Activated CD8-positive, alpha-beta memory T cell treated with anti-CD3 and anti-CD28 coated beads for 36 hours (primary cell): ENCODE measurements at regions not wholly inside any gene's neighbourhood (a gene's known extent, or its start where the extent isn't known, plus 50 kb on each side); places are given as distances from the start of the nearest gene placed in this dataset.
"Not testable (repeated sequence)": the region's sequence is repeated elsewhere in the genome, so short reads cannot be mapped to it uniquely, and the experiment has no call there.

Source experiments
- CTCF ChIA-PET: fragments of 350-600 bp; sonication (Branson Sonifier 250); formaldehyde crosslinking; loops from one replicate; lab custom pipeline; 2021; ENCODE audit warnings: antibody characterized with exemption; lab: Charles Lee
- POLR2A ChIA-PET: fragments of 350-600 bp; sonication (Branson Sonifier 250); formaldehyde crosslinking; loops from one replicate; lab custom pipeline; 2021; ENCODE audit warnings: antibody characterized with exemption; lab: Charles Lee

- ChIA-PET POLR2A (no interaction called here), CTCF (no interaction called here)
Observed at GRCh38 chr2:16351137-16351536, 314.5 kb downstream of the CYRIA start.

GRCh38 chr2:16350211-16350610 lies 315.4 kb downstream of the CYRIA start:
- ChIA-PET CTCF (no interaction called here), POLR2A (no interaction called here)

- ChIA-PET CTCF (no interaction called here), POLR2A (no interaction called here)
Observed at GRCh38 chr2:16349811-16350210, 315.8 kb downstream of the CYRIA start.

GRCh38 chr2:16348821-16349515 lies 316.7 kb downstream of the CYRIA start:
- CTCF ChIA-PET, result no interaction called here
- POLR2A ChIA-PET, result no interaction called here

GRCh38 chr2:16346671-16347070 lies 319.0 kb downstream of the CYRIA start:
- ChIA-PET CTCF (no interaction called here), POLR2A (no interaction called here)

- CTCF ChIA-PET, POLR2A ChIA-PET: not testable (repeated sequence)
Observed at GRCh38 chr2:16345231-16345630, 320.4 kb downstream of the CYRIA start.

GRCh38 chr2:16339206-16339605 lies 326.4 kb downstream of the CYRIA start:
- ChIA-PET CTCF (no interaction called here), POLR2A (no interaction called here)

GRCh38 chr2:16338026-16338425 lies 327.6 kb downstream of the CYRIA start:
- POLR2A ChIA-PET, result no interaction called here
- CTCF ChIA-PET, result no interaction called here

- POLR2A ChIA-PET, result no interaction called here
Observed at GRCh38 chr2:16336916-16337315, 328.7 kb downstream of the CYRIA start.

GRCh38 chr2:16336491-16336890 lies 329.1 kb downstream of the CYRIA start:
- CTCF ChIA-PET, result no interaction called here
- POLR2A ChIA-PET, result no interaction called here

More at GRCh38 chr2:16336916-16337315, 328.7 kb downstream of the CYRIA start:
- CTCF ChIA-PET, result no interaction called here

- ChIA-PET POLR2A (no interaction called here), CTCF (no interaction called here)
Observed at GRCh38 chr2:16335947-16336346, 329.7 kb downstream of the CYRIA start.

GRCh38 chr2:16335604-16335930 lies 330.1 kb downstream of the CYRIA start:
- POLR2A ChIA-PET, result no interaction called here
- CTCF ChIA-PET, result no interaction called here

GRCh38 chr2:16334886-16335603 lies 330.6 kb downstream of the CYRIA start:
- ChIA-PET POLR2A (no interaction called here), CTCF (no interaction called here)

GRCh38 chr2:16334366-16334765 lies 331.3 kb downstream of the CYRIA start:
- POLR2A ChIA-PET, result no interaction called here
- CTCF ChIA-PET, result no interaction called here

- ChIA-PET CTCF (no interaction called here), POLR2A (no interaction called here)
Observed at GRCh38 chr2:16333681-16334080, 332.0 kb downstream of the CYRIA start.

- CTCF ChIA-PET, result no interaction called here
- POLR2A ChIA-PET, result no interaction called here
Observed at GRCh38 chr2:16332681-16333557, 332.7 kb downstream of the CYRIA start.

GRCh38 chr2:16331772-16332171 lies 333.9 kb downstream of the CYRIA start:
- CTCF ChIA-PET, result no interaction called here

GRCh38 chr2:16330982-16331381 lies 334.7 kb downstream of the CYRIA start:
- ChIA-PET CTCF (no interaction called here), POLR2A (no interaction called here)

More at GRCh38 chr2:16331772-16332171, 333.9 kb downstream of the CYRIA start:
- POLR2A ChIA-PET, result no interaction called here

GRCh38 chr2:16330571-16330970 lies 335.1 kb downstream of the CYRIA start:
- ChIA-PET POLR2A (no interaction called here), CTCF (no interaction called here)

- CTCF ChIA-PET, result no interaction called here
- POLR2A ChIA-PET, result no interaction called here
Observed at GRCh38 chr2:16330012-16330411, 335.6 kb downstream of the CYRIA start.
